ENCODE measurements at regions not wholly inside any gene's neighbourhood (a gene's known extent, or its start where the extent isn't known, plus 50 kb on each side); places are given as distances from the start of the nearest gene placed in this dataset.

GRCh38 chr5:27814286-27814685 lies 775.9 kb upstream of the CDH9 start:
- TF ChIP-seq CTCF (IDR thresholded peaks at IDR 0.05) (no peak), POLR2A (IDR thresholded peaks at IDR 0.05) (no peak), POLR2AphosphoS5 (IDR thresholded peaks at IDR 0.05) (no peak)
